T47D (cell line): ENCODE measurements at regions not wholly inside any gene's neighbourhood (a gene's known extent, or its start where the extent isn't known, plus 50 kb on each side); places are given as distances from the start of the nearest gene placed in this dataset.

Source experiments
- DNase-seq, 2 experiments: peaks; one replicate each; pipeline versions ENCODE4 v3.0.0 to v3.0.0-alpha.2; 2011 to 2012; ENCODE audit warnings: low read depth in 1 of 2, low spot score in 1 of 2
- JUND ChIP-seq: IDR thresholded peaks from 2 replicates; pipeline ENCODE4 v1.6.1; 2012; ENCODE audit warnings: low read depth
- in situ Hi-C: cut with HindIII; loops from 2 replicates; pipeline ENCODE4 v1.10.0; 2016; ENCODE audit warnings: low sequenced_read_pairs, low pct_unique_long_range_greater_than_20kb

GRCh38 chr12:5343711-5344110 lies 88.2 kb upstream of the NTF3 start:
- no peak for DNase-seq
- in situ Hi-C loops, result no loop called here
- TF ChIP-seq JUND, result no peak

- DNase-seq, result no peak
- TF ChIP-seq JUND, result no peak
- in situ Hi-C loops, result no loop called here
Measured at GRCh38 chr12:5344131-5344530, 87.8 kb upstream of the NTF3 start.

- DNase-seq, result no peak
- in situ Hi-C loops, result no loop called here
Measured at GRCh38 chr12:5345534-5345933, 86.4 kb upstream of the NTF3 start.

GRCh38 chr12:5348057-5348456 lies 83.9 kb upstream of the NTF3 start:
- DNase-seq, result no peak
- no peak for TF ChIP-seq JUND
- in situ Hi-C loops, result no loop called here

More at GRCh38 chr12:5345534-5345933, 86.4 kb upstream of the NTF3 start:
- no peak for TF ChIP-seq JUND

- in situ Hi-C loops, result no loop called here
- TF ChIP-seq JUND, result no peak
- no peak for DNase-seq
Measured at GRCh38 chr12:5348491-5348890, 83.4 kb upstream of the NTF3 start.

GRCh38 chr12:5364036-5364770 lies 67.7 kb upstream of the NTF3 start:
- no peak for DNase-seq
- in situ Hi-C loops, result no loop called here
- no peak for TF ChIP-seq JUND

GRCh38 chr12:5369298-5369697 lies 62.6 kb upstream of the NTF3 start:
- no peak for DNase-seq
- no peak for TF ChIP-seq JUND
- in situ Hi-C loops, result no loop called here

GRCh38 chr12:5371631-5372030 lies 60.3 kb upstream of the NTF3 start:
- TF ChIP-seq JUND, result no peak
- in situ Hi-C loops, result no loop called here
- DNase-seq, result no peak

GRCh38 chr12:5374713-5375112 lies 57.2 kb upstream of the NTF3 start:
- TF ChIP-seq JUND, result no peak
- in situ Hi-C loops, result no loop called here
- no peak for DNase-seq

- TF ChIP-seq JUND, result no peak
- in situ Hi-C loops, result no loop called here
- DNase-seq, result no peak
Measured at GRCh38 chr12:5375547-5376295, 56.2 kb upstream of the NTF3 start.

GRCh38 chr12:5376591-5377207 lies 55.2 kb upstream of the NTF3 start:
- in situ Hi-C loops, result no loop called here
- no peak for TF ChIP-seq JUND
- peak in 1 of 2 experiments; percentile 1 for DNase-seq

GRCh38 chr12:5377997-5378592 lies 53.8 kb upstream of the NTF3 start:
- TF ChIP-seq JUND, result no peak
- DNase-seq, result no peak
- in situ Hi-C loops, result no loop called here
